ENCODE measurements at regions not wholly inside any gene's neighbourhood (a gene's known extent, or its start where the extent isn't known, plus 50 kb on each side); places are given as distances from the start of the nearest gene placed in this dataset.

DNA sequence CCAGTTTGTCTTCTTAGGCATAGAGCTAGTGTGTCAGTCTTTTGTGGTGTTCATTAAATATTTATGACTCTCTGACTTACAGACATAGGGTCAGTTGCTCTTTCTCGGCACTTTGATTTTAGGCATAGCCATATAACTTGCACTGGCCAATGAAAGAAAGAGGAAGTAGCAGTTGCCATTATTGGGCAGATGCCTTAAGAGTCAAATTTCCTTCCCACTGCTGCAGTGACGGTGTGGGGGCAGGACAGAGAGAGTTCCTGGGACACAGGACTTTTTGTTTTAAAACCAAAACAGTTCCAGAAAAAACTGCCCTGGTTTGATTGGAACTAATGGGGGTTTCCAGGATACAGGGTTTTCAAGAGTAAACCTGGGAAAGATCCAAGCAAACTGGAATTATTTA lies 60.2 kb upstream of the PHF14 start:
- TF ChIP-seq SIN3A (IDR thresholded peaks at IDR 0.05; ENCODE audit: borderline replicate concordance, insufficient read depth, low read length): no peak

DNA sequence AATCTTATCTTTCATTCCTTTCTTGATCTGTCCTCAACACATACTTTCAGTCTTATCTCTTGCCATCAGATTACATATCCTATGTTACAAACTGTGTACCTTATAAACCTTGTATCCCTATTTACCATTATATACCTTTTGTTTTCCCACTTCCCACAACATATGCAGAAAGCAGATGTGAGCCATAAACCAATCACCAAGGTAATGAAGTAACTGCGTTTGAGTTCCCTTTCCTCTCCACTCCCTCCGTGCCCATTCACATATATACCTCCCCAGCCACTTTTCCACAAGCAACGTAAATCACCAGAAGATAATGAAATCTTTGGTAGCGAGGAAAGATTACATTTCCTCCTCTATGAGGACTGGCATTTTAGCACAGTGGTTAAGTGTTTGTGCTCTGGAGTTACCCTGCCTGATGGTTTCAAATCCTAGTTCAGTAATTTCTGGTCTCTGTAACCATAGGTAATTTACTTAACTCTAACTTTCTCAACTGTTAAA lies 55.5 kb upstream of the PHF14 start:
- TF ChIP-seq SIN3A (IDR thresholded peaks at IDR 0.05; ENCODE audit: borderline replicate concordance, insufficient read depth, low read length) (no peak), POLR2AphosphoS5 (IDR thresholded peaks at IDR 0.05; ENCODE audit: low read depth, low read length) (no peak), FOXP2 (optimal IDR thresholded peaks at IDR 0.05; ENCODE audit: borderline replicate concordance, extremely low read depth, extremely low read length, insufficient read depth) (no peak), TAF1 (IDR thresholded peaks at IDR 0.05; ENCODE audit: borderline replicate concordance, insufficient read depth, low read length) (no peak)
- TF ChIP-seq, protein P1, sequence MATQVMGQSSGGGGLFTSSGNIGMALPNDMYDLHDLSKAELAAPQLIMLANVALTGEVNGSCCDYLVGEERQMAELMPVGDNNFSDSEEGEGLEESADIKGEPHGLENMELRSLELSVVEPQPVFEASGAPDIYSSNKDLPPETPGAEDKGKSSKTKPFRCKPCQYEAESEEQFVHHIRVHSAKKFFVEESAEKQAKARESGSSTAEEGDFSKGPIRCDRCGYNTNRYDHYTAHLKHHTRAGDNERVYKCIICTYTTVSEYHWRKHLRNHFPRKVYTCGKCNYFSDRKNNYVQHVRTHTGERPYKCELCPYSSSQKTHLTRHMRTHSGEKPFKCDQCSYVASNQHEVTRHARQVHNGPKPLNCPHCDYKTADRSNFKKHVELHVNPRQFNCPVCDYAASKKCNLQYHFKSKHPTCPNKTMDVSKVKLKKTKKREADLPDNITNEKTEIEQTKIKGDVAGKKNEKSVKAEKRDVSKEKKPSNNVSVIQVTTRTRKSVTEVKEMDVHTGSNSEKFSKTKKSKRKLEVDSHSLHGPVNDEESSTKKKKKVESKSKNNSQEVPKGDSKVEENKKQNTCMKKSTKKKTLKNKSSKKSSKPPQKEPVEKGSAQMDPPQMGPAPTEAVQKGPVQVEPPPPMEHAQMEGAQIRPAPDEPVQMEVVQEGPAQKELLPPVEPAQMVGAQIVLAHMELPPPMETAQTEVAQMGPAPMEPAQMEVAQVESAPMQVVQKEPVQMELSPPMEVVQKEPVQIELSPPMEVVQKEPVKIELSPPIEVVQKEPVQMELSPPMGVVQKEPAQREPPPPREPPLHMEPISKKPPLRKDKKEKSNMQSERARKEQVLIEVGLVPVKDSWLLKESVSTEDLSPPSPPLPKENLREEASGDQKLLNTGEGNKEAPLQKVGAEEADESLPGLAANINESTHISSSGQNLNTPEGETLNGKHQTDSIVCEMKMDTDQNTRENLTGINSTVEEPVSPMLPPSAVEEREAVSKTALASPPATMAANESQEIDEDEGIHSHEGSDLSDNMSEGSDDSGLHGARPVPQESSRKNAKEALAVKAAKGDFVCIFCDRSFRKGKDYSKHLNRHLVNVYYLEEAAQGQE (IDR thresholded peaks at IDR 0.05; ENCODE audit: insufficient read depth in 1 of 2, low read depth in 2 of 2, low read length in 2 of 2): no peak

GRCh38 chr7:10919923-10920322 lies 53.7 kb upstream of the PHF14 start:
- TF ChIP-seq, protein P1 (IDR thresholded peaks at IDR 0.05; ENCODE audit: insufficient read depth in 1 of 2, low read depth in 2 of 2, low read length in 2 of 2): no peak
- TF ChIP-seq POLR2AphosphoS5 (IDR thresholded peaks at IDR 0.05; ENCODE audit: low read depth, low read length): no peak
- TF ChIP-seq SIN3A (IDR thresholded peaks at IDR 0.05; ENCODE audit: borderline replicate concordance, insufficient read depth, low read length): no peak
- no peak for TF ChIP-seq TAF1 (IDR thresholded peaks at IDR 0.05; ENCODE audit: borderline replicate concordance, insufficient read depth, low read length)
- no peak for TF ChIP-seq FOXP2 (optimal IDR thresholded peaks at IDR 0.05; ENCODE audit: borderline replicate concordance, extremely low read depth, extremely low read length, insufficient read depth)

All from PFSK-1 (cell line).